ENCODE measurements at regions not wholly inside any gene's neighbourhood (a gene's known extent, or its start where the extent isn't known, plus 50 kb on each side); places are given as distances from the start of the nearest gene placed in this dataset.

DNA sequence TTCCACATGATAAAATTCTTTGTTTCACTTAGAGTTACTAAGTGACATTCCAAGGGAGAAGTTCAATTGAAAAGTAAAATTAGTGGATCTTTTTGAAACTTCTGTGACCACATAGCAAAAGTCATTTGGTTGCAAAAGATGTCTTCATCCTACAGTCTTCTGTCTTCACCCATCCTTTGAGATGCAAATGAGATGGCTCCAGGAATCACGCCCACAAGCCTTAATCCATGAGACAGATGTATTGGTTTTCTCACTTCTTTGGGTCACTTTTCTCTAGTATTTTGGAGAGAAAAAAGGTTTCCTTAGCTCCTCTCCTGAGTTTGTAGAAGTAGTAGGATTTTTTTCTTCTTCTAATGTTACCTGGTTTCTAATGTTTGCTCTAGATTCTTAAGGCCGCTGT lies 259.5 kb upstream of the SLC10A2 start:
- TF ChIP-seq, protein P1, sequence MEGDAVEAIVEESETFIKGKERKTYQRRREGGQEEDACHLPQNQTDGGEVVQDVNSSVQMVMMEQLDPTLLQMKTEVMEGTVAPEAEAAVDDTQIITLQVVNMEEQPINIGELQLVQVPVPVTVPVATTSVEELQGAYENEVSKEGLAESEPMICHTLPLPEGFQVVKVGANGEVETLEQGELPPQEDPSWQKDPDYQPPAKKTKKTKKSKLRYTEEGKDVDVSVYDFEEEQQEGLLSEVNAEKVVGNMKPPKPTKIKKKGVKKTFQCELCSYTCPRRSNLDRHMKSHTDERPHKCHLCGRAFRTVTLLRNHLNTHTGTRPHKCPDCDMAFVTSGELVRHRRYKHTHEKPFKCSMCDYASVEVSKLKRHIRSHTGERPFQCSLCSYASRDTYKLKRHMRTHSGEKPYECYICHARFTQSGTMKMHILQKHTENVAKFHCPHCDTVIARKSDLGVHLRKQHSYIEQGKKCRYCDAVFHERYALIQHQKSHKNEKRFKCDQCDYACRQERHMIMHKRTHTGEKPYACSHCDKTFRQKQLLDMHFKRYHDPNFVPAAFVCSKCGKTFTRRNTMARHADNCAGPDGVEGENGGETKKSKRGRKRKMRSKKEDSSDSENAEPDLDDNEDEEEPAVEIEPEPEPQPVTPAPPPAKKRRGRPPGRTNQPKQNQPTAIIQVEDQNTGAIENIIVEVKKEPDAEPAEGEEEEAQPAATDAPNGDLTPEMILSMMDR (IDR thresholded peaks at IDR 0.05): no peak
- TF ChIP-seq POLR2A (IDR thresholded peaks at IDR 0.05) (no peak), EP300 (IDR thresholded peaks at IDR 0.05) (no peak), POLR2AphosphoS5 (IDR thresholded peaks at IDR 0.05) (no peak)
